K562 (cell line): ENCODE measurements at regions not wholly inside any gene's neighbourhood (a gene's known extent, or its start where the extent isn't known, plus 50 kb on each side); places are given as distances from the start of the nearest gene placed in this dataset.

Source experiments
- ATAC-seq: fragments of 200-7000 bp; cut with Tn5 transposase; 3 replicates; pipeline ENCODE4 v1.9.1; 2020; ENCODE audit warnings: moderate library complexity
- BruUV-seq: library from RNA; stranded (reverse); fragments of 400-500 nt; replicated peaks from 2 replicates; lab custom pipeline; 2021; lab: Mats Ljungman, UMichigan
- CTCF ChIA-PET: fragments of 300-600 bp; formaldehyde crosslinking; extraction: SDS; loops from one replicate; lab custom pipeline; 2021; ENCODE audit warnings: low intra/inter-chr PET ratio; lab: Yijun Ruan, JAX
- POLR2A ChIA-PET: fragments of 300-600, 350-650 bp; sonication (Branson Sonifier 250); formaldehyde crosslinking; extraction: SDS; loops from one replicate; lab custom pipeline; 2021; ENCODE audit warnings: antibody characterized with exemption, inconsistent platforms; lab: Yijun Ruan, JAX
- DNase-seq, 4 experiments: peaks; one replicate each; pipeline versions ENCODE4 v3.0.0 to v3.0.0-alpha.2; 2011 to 2018; ENCODE audit warnings: low spot score in 3 of 4, mixed read lengths in 3 of 4; ENCODE audit errors: extremely low read depth in 1 of 4
- FAIRE-seq: peaks from 2 replicates; lab custom pipeline; 2011; peaks lifted over from hg19 to GRCh38; lab: Jason Lieb, UNC
- H2AFZ ChIP-seq: 2 replicates; pipeline ENCODE4 v1.6.0; 2011; ENCODE audit warnings: low read depth, low read length, control low read depth, inconsistent platforms
- H3K27ac ChIP-seq: fragments of 200-600 bp; 3 replicates; pipeline ENCODE4 v1.8.0; 2011; ENCODE audit warnings: low read depth, mild to moderate bottlenecking, control low read depth, inconsistent platforms, low read length, moderate library complexity, mixed read lengths; ENCODE audit errors: extremely low read depth
- H3K27me3 ChIP-seq, 2 experiments: fragments of 300-600 bp in 1 of 2; 2 replicates in 1 of 2; 3 replicates in 1 of 2; pipeline versions ENCODE4 v1.6.0 to v1.8.0; 2011; ENCODE audit warnings: inconsistent platforms in 2 of 2, low read length in 2 of 2, mild to moderate bottlenecking in 1 of 2, mixed read lengths in 1 of 2, moderate library complexity in 1 of 2; ENCODE audit not compliant: control insufficient read depth in 2 of 2, insufficient read depth in 2 of 2
- H3K36me3 ChIP-seq: fragments of 300-600 bp; 3 replicates; pipeline ENCODE4 v1.8.0; 2011; ENCODE audit warnings: mild to moderate bottlenecking, low read length, inconsistent platforms; ENCODE audit not compliant: control insufficient read depth, insufficient read depth
- H3K4me1 ChIP-seq, 2 experiments: fragments of 200-600 bp in 1 of 2; replicated peaks in 1 of 2; 2 replicates in 1 of 2; 3 replicates in 1 of 2; pipeline versions ENCODE4 v1.5.1 to v1.8.0; 2011; ENCODE audit warnings: inconsistent platforms in 2 of 2, low read length in 2 of 2, mild to moderate bottlenecking in 1 of 2, mixed read lengths in 1 of 2, moderate library complexity in 1 of 2; ENCODE audit not compliant: control insufficient read depth in 2 of 2, insufficient read depth in 2 of 2
- H3K4me2 ChIP-seq: 2 replicates; pipeline ENCODE4 v1.6.1; 2011; ENCODE audit warnings: low read length, control low read depth, inconsistent platforms, mixed read lengths; ENCODE audit not compliant: insufficient read depth
- H3K4me3 ChIP-seq: fragments of 200-600 bp; sonication (generic), shearing (Covaris generic); 2 replicates; pipeline ENCODE4 v1.5.1; 2016; ENCODE audit warnings: control low read depth, inconsistent platforms
- H3K79me2 ChIP-seq: fragments of 200-600 bp; 3 replicates; pipeline ENCODE4 v1.8.0; 2011; ENCODE audit warnings: low read length, inconsistent platforms; ENCODE audit not compliant: control insufficient read depth, insufficient read depth
- H3K9ac ChIP-seq, 2 experiments: 2 replicates each; pipeline versions ENCODE4 v1.6.0 to v1.6.1; 2011; ENCODE audit warnings: low read depth in 2 of 2, low read length in 2 of 2, control low read depth in 1 of 2, inconsistent platforms in 1 of 2, mild to moderate bottlenecking in 1 of 2, mixed read lengths in 1 of 2; ENCODE audit not compliant: insufficient read depth in 1 of 2
- H3K9me1 ChIP-seq: one replicate; pipeline ENCODE4 v1.6.0; 2011; ENCODE audit warnings: inconsistent platforms, mild to moderate bottlenecking, low read length, moderate library complexity; ENCODE audit not compliant: control insufficient read depth, insufficient read depth
- H3K9me3 ChIP-seq: replicated peaks from 2 replicates; pipeline ENCODE4 v1.5.1; 2011; ENCODE audit warnings: low read depth, low read length, inconsistent platforms; ENCODE audit not compliant: control insufficient read depth, insufficient read depth
- H4K20me1 ChIP-seq: replicated peaks from 2 replicates; pipeline ENCODE4 v1.6.1; 2011; ENCODE audit warnings: low read length, inconsistent platforms, mixed read lengths; ENCODE audit not compliant: control insufficient read depth, insufficient read depth
- ELF2 ChIP-seq: fragments of 250-450 bp; sonication (Bioruptor Pico); IDR thresholded peaks from 2 replicates; pipeline ENCODE4 v1.5.0; 2021; ENCODE audit warnings: mild to moderate bottlenecking
- GTF2A2 ChIP-seq: IDR thresholded peaks from 2 replicates; pipeline ENCODE4 v1.6.1; 2016; ENCODE audit warnings: mild to moderate bottlenecking, missing genetic modification characterization, missing compliant biosample characterization
- HMBOX1 ChIP-seq: sonication (generic); IDR thresholded peaks from 2 replicates; pipeline ENCODE4 v1.6.1; 2016
- MECOM ChIP-seq: fragments of 250-450 bp; sonication (Bioruptor Pico); IDR thresholded peaks from 2 replicates; pipeline ENCODE4 v1.8.0; 2022; ENCODE audit warnings: inconsistent platforms
- NFIC ChIP-seq: fragments of 450-650 bp; IDR thresholded peaks from 2 replicates; pipeline ENCODE4 v1.6.1; 2017; ENCODE audit warnings: mild to moderate bottlenecking, inconsistent platforms
- NFIX ChIP-seq: fragments of 250-450 bp; sonication (Bioruptor Pico); IDR thresholded peaks from 2 replicates; pipeline ENCODE4 v1.4.0; 2020; ENCODE audit warnings: low read depth, mild to moderate bottlenecking, moderate library complexity
- PCBP1 ChIP-seq: fragments of 200-400 bp; formaldehyde crosslinking; IDR thresholded peaks from 2 replicates; pipeline ENCODE4 v1.6.1; 2018; ENCODE audit warnings: mild to moderate bottlenecking, low read depth, low read length; ENCODE audit not compliant: poor library complexity, severe bottlenecking
- PHB ChIP-seq: fragments of 250-450 bp; sonication (Bioruptor Pico); IDR thresholded peaks from 2 replicates; pipeline ENCODE4 v1.5.0; 2021
- PHF20 ChIP-seq: fragments of 450-650 bp; IDR thresholded peaks from 2 replicates; pipeline ENCODE4 v1.6.1; 2018; ENCODE audit not compliant: partially characterized antibody
- SPI1 ChIP-seq: IDR thresholded peaks from 2 replicates; pipeline ENCODE4 v1.6.1; 2011; ENCODE audit warnings: low read depth, low read length, control low read depth, borderline replicate concordance
- TOE1 ChIP-seq, 2 experiments: fragments of 450-650 bp in 1 of 2; sonication (generic) in 1 of 2; formaldehyde crosslinking in 1 of 2; IDR thresholded peaks; 2 replicates each; pipeline versions ENCODE4 v1.7.1 to v1.8.0; 2016 to 2022; ENCODE audit warnings: borderline replicate concordance in 2 of 2, mild to moderate bottlenecking in 2 of 2, antibody characterized with exemption in 1 of 2, inconsistent platforms in 1 of 2, low read depth in 1 of 2, missing genetic modification reagents in 1 of 2, moderate library complexity in 1 of 2
- ZSCAN32 ChIP-seq: fragments of 450-650 bp; formaldehyde crosslinking; IDR thresholded peaks from 2 replicates; pipeline ENCODE4 v1.4.0; 2020; ENCODE audit warnings: mild to moderate bottlenecking, moderate library complexity
- WGBS: fragments of 100-300 bp; shearing (Covaris generic); methylation state at CpG from one replicate; pipeline ENCODE4 v1.1.6; 2016; ENCODE audit warnings: low coverage, mixed read lengths; ENCODE audit not compliant: insufficient coverage; ENCODE audit errors: missing lambda C conversion rate; 5-methylcytosine and 5-hydroxymethylcytosine counted together
- in situ Hi-C: fragments of 300-500 bp; cut with MboI; formaldehyde crosslinking; loops from 4 replicates; pipeline ENCODE4 v1.15.0; 2018; ENCODE audit warnings: inconsistent platforms, mixed read lengths
- intact Hi-C: fragments of 100-400 bp; cut with micrococcal nuclease; formaldehyde crosslinking; loops from 2 replicates; pipeline ENCODE4 v1.14.2; 2022

GRCh38 chr4:132526652-132527051 lies 622.4 kb upstream of the PCDH10 start (continued):
- TF ChIP-seq HMBOX1 (no peak), MECOM (CRISPR knock-in tag) (no peak), PHF20 (no peak), GTF2A2 (no peak), PCBP1 (no peak), ZSCAN32 (no peak)
- TF ChIP-seq, all 486 proteins: peak for 0

- WGBS, result 0% methylated on average over 1 of the region's 1 CpG
- H3K36me3 ChIP-seq, result no peaks in the 10 kb centered on the region
- intact Hi-C loops (no loop called here), in situ Hi-C loops (no loop called here)
- POLR2A ChIA-PET, result no interaction called here
- no peak overlapping the region for H3K9ac ChIP-seq
- H3K27me3 ChIP-seq, result no peaks in the 10 kb centered on the region
- H2AFZ ChIP-seq, result no peak overlapping the region
- ATAC-seq (no peak), DNase-seq (no peak), FAIRE-seq (no peak)
- 0 out of 2 replicates have a peak, but pooled peaks cover 2% of the 10 kb centered on the region for H3K9me3 ChIP-seq
- H3K79me2 ChIP-seq, result no peaks in the 10 kb centered on the region
- H4K20me1 ChIP-seq, result no peaks in the 10 kb centered on the region
- BruUV-seq, result no TSS peak
- H3K4me1 ChIP-seq, result no peaks in the 10 kb centered on the region
- TF ChIP-seq SPI1 (no peak), NFIC (peak; percentile 83), PHB (CRISPR knock-in tag) (no peak), NFIX (CRISPR knock-in tag) (peak; percentile 77), ELF2 (no peak), TOE1 (IDR thresholded peaks at IDR 0.05; ENCODE audit: borderline replicate concordance) (no peak), TOE1 (CRISPR knock-in tag; IDR thresholded peaks at IDR 0.05; ENCODE audit: borderline replicate concordance, low read depth) (no peak)
- no peaks in the 10 kb centered on the region for H3K9me1 ChIP-seq
- no peak overlapping the region for H3K27ac ChIP-seq
- H3K4me2 ChIP-seq, result no peak overlapping the region
- CTCF ChIA-PET, result no interaction called here
- H3K4me3 ChIP-seq, result no peak overlapping the region
Observed at GRCh38 chr4:132527817-132528216, 621.3 kb upstream of the PCDH10 start.
